Fibroblast of lung (primary cell): ENCODE measurements at regions not wholly inside any gene's neighbourhood (a gene's known extent, or its start where the extent isn't known, plus 50 kb on each side); places are given as distances from the start of the nearest gene placed in this dataset.

ENCODE experiments used
- EZH2 ChIP-seq: IDR thresholded peaks from 2 replicates; pipeline ENCODE4 v1.5.1; 2012; ENCODE audit warnings: low read length, control low read depth, mild to moderate bottlenecking; ENCODE audit errors: missing control alignments
- TF ChIP-seq, protein P1 (sequence below), 2 donors: IDR thresholded peaks in 1 of 2; conservative IDR thresholded peaks in 1 of 2; 1 replicate in 1 of 2; 2 replicates in 1 of 2; pipeline ENCODE4 v1.5.1; 2011 to 2012; ENCODE audit warnings: low read length in 2 of 2, control low read depth in 1 of 2, inconsistent platforms in 1 of 2, low read depth in 1 of 2, mild to moderate bottlenecking in 1 of 2

GRCh38 chr12:97805146-97805545, 342.5 kb downstream of the RMST start:
- TF ChIP-seq, protein P1, sequence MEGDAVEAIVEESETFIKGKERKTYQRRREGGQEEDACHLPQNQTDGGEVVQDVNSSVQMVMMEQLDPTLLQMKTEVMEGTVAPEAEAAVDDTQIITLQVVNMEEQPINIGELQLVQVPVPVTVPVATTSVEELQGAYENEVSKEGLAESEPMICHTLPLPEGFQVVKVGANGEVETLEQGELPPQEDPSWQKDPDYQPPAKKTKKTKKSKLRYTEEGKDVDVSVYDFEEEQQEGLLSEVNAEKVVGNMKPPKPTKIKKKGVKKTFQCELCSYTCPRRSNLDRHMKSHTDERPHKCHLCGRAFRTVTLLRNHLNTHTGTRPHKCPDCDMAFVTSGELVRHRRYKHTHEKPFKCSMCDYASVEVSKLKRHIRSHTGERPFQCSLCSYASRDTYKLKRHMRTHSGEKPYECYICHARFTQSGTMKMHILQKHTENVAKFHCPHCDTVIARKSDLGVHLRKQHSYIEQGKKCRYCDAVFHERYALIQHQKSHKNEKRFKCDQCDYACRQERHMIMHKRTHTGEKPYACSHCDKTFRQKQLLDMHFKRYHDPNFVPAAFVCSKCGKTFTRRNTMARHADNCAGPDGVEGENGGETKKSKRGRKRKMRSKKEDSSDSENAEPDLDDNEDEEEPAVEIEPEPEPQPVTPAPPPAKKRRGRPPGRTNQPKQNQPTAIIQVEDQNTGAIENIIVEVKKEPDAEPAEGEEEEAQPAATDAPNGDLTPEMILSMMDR (conservative IDR thresholded peaks at IDR 0.05 in 1 of 2, IDR thresholded peaks at IDR 0.05 in 1 of 2; ENCODE audit: low read depth in 1 of 2, low read length in 2 of 2) = no peak
- TF ChIP-seq EZH2 = no peak
